HepG2 (cell line): ENCODE measurements at regions not wholly inside any gene's neighbourhood (a gene's known extent, or its start where the extent isn't known, plus 50 kb on each side); places are given as distances from the start of the nearest gene placed in this dataset.

Experiments used
- ATAC-seq: fragments of 200-7000 bp; cut with Tn5 transposase; 3 replicates; pipeline ENCODE4 v1.9.1; 2020; ENCODE audit warnings: mild to moderate bottlenecking, moderate library complexity
- BruUV-seq: library from RNA; stranded (reverse); fragments of 400-500 nt; replicated peaks from 2 replicates; lab custom pipeline; 2021; lab: Mats Ljungman, UMichigan
- CTCF ChIA-PET: fragments of 300-600 bp; formaldehyde crosslinking; extraction: SDS; loops from one replicate; lab custom pipeline; 2021; ENCODE audit warnings: low total read pairs, inconsistent platforms, low intra/inter-chr PET ratio; lab: Yijun Ruan, JAX
- POLR2A ChIA-PET: fragments of 350-600 bp; sonication (Branson Sonifier 250); formaldehyde crosslinking; loops from one replicate; lab custom pipeline; 2020; ENCODE audit warnings: antibody characterized with exemption, inconsistent platforms; lab: Yijun Ruan, JAX
- DNase-seq: peaks from one replicate; pipeline ENCODE4 v3.0.0-alpha.2; 2015; ENCODE audit warnings: low spot score
- FAIRE-seq: peaks from 3 replicates; lab custom pipeline; 2011; peaks lifted over from hg19 to GRCh38; lab: Jason Lieb, UNC
- H2AFZ ChIP-seq: one replicate; pipeline ENCODE4 v1.6.1; 2011; ENCODE audit warnings: low read length, inconsistent platforms
- H3K27ac ChIP-seq: fragments of 300-600 bp; 3 replicates; pipeline ENCODE4 v1.8.0; 2011; ENCODE audit warnings: mixed run types, mild to moderate bottlenecking, mixed read lengths, low read length, inconsistent platforms; ENCODE audit not compliant: insufficient read depth; ENCODE audit errors: extremely low read length
- H3K27me3 ChIP-seq, 2 experiments: fragments of 200-600 bp in 1 of 2; 2 replicates in 1 of 2; 3 replicates in 1 of 2; pipeline versions ENCODE4 v1.6.0 to v1.8.0; 2011; ENCODE audit warnings: low read length in 2 of 2, mild to moderate bottlenecking in 2 of 2, moderate library complexity in 2 of 2, inconsistent platforms in 1 of 2; ENCODE audit not compliant: insufficient read depth in 2 of 2, control insufficient read depth in 1 of 2
- H3K36me3 ChIP-seq, 2 experiments: fragments of 200-600 bp in 1 of 2; replicated peaks in 1 of 2; 2 replicates in 1 of 2; 3 replicates in 1 of 2; pipeline versions ENCODE4 v1.5.1 to v1.8.0; 2011; ENCODE audit warnings: low read length in 2 of 2, inconsistent platforms in 1 of 2; ENCODE audit not compliant: insufficient read depth in 2 of 2, control insufficient read depth in 1 of 2
- H3K4me1 ChIP-seq: 2 replicates; pipeline ENCODE4 v1.5.1; 2012; ENCODE audit warnings: low read length, inconsistent platforms; ENCODE audit not compliant: insufficient read depth
- H3K4me2 ChIP-seq: 2 replicates; pipeline ENCODE4 v1.6.0; 2011; ENCODE audit warnings: low read depth, low read length, inconsistent platforms
- H3K4me3 ChIP-seq, 3 experiments: fragments of 200-600 bp in 1 of 3; sonication (generic), shearing (Covaris generic) in 1 of 3; replicated peaks in 1 of 3; 2 replicates each; pipeline ENCODE4 v1.5.1; 2011 to 2016; ENCODE audit warnings: low read length in 3 of 3, inconsistent platforms in 2 of 3, low read depth in 2 of 3, mild to moderate bottlenecking in 2 of 3, control low read depth in 1 of 3, mixed read lengths in 1 of 3; ENCODE audit not compliant: insufficient read depth in 1 of 3
- H3K79me2 ChIP-seq: one replicate; pipeline ENCODE4 v1.6.1; 2011; ENCODE audit warnings: low read length, inconsistent platforms; ENCODE audit not compliant: insufficient read depth
- H3K9ac ChIP-seq: 2 replicates; pipeline ENCODE4 v1.6.0; 2011; ENCODE audit warnings: mild to moderate bottlenecking, low read depth, low read length, inconsistent platforms; ENCODE audit not compliant: insufficient read depth
- H3K9me3 ChIP-seq: 2 replicates; pipeline ENCODE4 v1.5.1; 2012; ENCODE audit warnings: mild to moderate bottlenecking, low read length
- H4K20me1 ChIP-seq: 2 replicates; pipeline ENCODE4 v1.6.0; 2011; ENCODE audit warnings: inconsistent platforms, mild to moderate bottlenecking, low read length, moderate library complexity; ENCODE audit not compliant: insufficient read depth
- GPN1 ChIP-seq: sonication (generic); formaldehyde crosslinking; IDR thresholded peaks from 2 replicates; pipeline ENCODE4 v1.5.1; 2020; ENCODE audit warnings: missing genetic modification reagents, borderline replicate concordance
- IKZF4 ChIP-seq: sonication (generic); formaldehyde crosslinking; IDR thresholded peaks from 2 replicates; pipeline ENCODE4 v1.5.1; 2020; ENCODE audit warnings: borderline replicate concordance, mild to moderate bottlenecking, low read depth, missing genetic modification reagents; ENCODE audit errors: not compliant biosample characterization
- MAFG ChIP-seq: sonication (generic); formaldehyde crosslinking; IDR thresholded peaks from 2 replicates; pipeline ENCODE4 v1.5.1; 2020; ENCODE audit warnings: mild to moderate bottlenecking, missing genetic modification reagents
- PPARG ChIP-seq: conservative IDR thresholded peaks from 2 replicates; pipeline ENCODE4 v1.6.1; 2016; ENCODE audit warnings: missing biosample characterization, missing genetic modification reagents
- PRDM15 ChIP-seq: sonication (generic); formaldehyde crosslinking; IDR thresholded peaks from 2 replicates; pipeline ENCODE4 v1.4.0; 2020; ENCODE audit warnings: missing genetic modification reagents
- SMARCE1 ChIP-seq: fragments of 450-650 bp; IDR thresholded peaks from 2 replicates; pipeline ENCODE4 v1.6.1; 2017; ENCODE audit warnings: borderline replicate concordance
- TRAFD1 ChIP-seq: sonication (generic); formaldehyde crosslinking; IDR thresholded peaks from 2 replicates; pipeline ENCODE4 v1.5.1; 2020; ENCODE audit warnings: missing genetic modification reagents, mild to moderate bottlenecking, borderline replicate concordance
- ZBTB39 ChIP-seq: sonication (generic); formaldehyde crosslinking; IDR thresholded peaks from 2 replicates; pipeline ENCODE4 v1.5.0; 2020; ENCODE audit warnings: missing genetic modification reagents
- ZNF280D ChIP-seq: sonication (generic); formaldehyde crosslinking; IDR thresholded peaks from 2 replicates; pipeline ENCODE4 v1.5.1; 2020; ENCODE audit warnings: mild to moderate bottlenecking, missing genetic modification reagents
- ZNF382 ChIP-seq: sonication (generic); formaldehyde crosslinking; IDR thresholded peaks from 2 replicates; pipeline ENCODE4 v1.5.0; 2020; ENCODE audit warnings: missing genetic modification reagents, mild to moderate bottlenecking, borderline replicate concordance
- ZNF75D ChIP-seq: sonication (generic); formaldehyde crosslinking; IDR thresholded peaks from 2 replicates; pipeline ENCODE4 v1.8.1; 2023; ENCODE audit warnings: missing genetic modification reagents, mild to moderate bottlenecking, borderline replicate concordance
- WGBS: methylation state at CpG from one replicate; pipeline ENCODE4 v1.1.6; 2017; ENCODE audit warnings: low lambda C conversion rate; 5-methylcytosine and 5-hydroxymethylcytosine counted together
- in situ Hi-C: cut with HindIII; loops from 2 replicates; pipeline ENCODE4 v1.10.0; 2017; ENCODE audit warnings: low pct_unique_long_range_greater_than_20kb; ENCODE audit not compliant: extremely low pct_ligation_motif_present
- intact Hi-C: fragments of 100-400 bp; cut with micrococcal nuclease; formaldehyde crosslinking; loops from one replicate; pipeline ENCODE4 v1.10.0; 2022; ENCODE audit not compliant: unreplicated experiment

GRCh38 chr17:37815536-37815935 lies 70.7 kb upstream of the HNF1B start:
- WGBS, result 22% methylated on average over 4 of the region's 4 CpGs
- H2AFZ ChIP-seq, result no peak overlapping the region
- FAIRE-seq (no peak), ATAC-seq (no peak), DNase-seq (no peak)
- in situ Hi-C loops, result no loop called here
- POLR2A ChIA-PET, result interaction anchor here (0.7 to 1.3 kb wide), 2 partner anchors 166 to 205 kb away, joined by 3 to 6 read pairs; no protein-coding TSS in a partner anchor
- H3K4me1 ChIP-seq, result peaks cover 29% of the 10 kb centered on the region
- H3K4me3 ChIP-seq, result no peak overlapping the region
- H3K9ac ChIP-seq, result no peak overlapping the region
- H4K20me1 ChIP-seq, result no peaks in the 10 kb centered on the region
- H3K27ac ChIP-seq, result no peak overlapping the region
- CTCF ChIA-PET, result interaction anchor here (1.1 to 2.1 kb wide), 2 partner anchors 165 to 288 kb away, joined by 3 to 9 read pairs; no protein-coding TSS in a partner anchor
- peaks cover 0 to 6% of the 10 kb centered on the region in 2 experiments; a peak in 3 of 5 replicates for H3K27me3 ChIP-seq
- H3K9me3 ChIP-seq, result no peaks in the 10 kb centered on the region
- no peaks in the 10 kb centered on the region for H3K79me2 ChIP-seq
- intact Hi-C loops, result loop anchor here (5.0 kb wide), 1 partner anchor 288 kb away; no protein-coding TSS in a partner anchor
- no TSS peak for BruUV-seq
- H3K4me2 ChIP-seq, result no peak overlapping the region
- no peaks in the 10 kb centered on the region for H3K36me3 ChIP-seq
- TF ChIP-seq PRDM15 (CRISPR knock-in tag) (no peak), PPARG (CRISPR knock-in tag) (no peak), SMARCE1 (no peak), GPN1 (CRISPR knock-in tag) (no peak), MAFG (CRISPR knock-in tag) (no peak), TRAFD1 (no peak), ZNF280D (no peak), ZNF75D (no peak), ZNF382 (CRISPR knock-in tag) (no peak), ZBTB39 (CRISPR knock-in tag) (no peak), IKZF4 (CRISPR knock-in tag) (no peak)
